PC-3 (cell line): ENCODE measurements at regions not wholly inside any gene's neighbourhood (a gene's known extent, or its start where the extent isn't known, plus 50 kb on each side); places are given as distances from the start of the nearest gene placed in this dataset.

Experiments
- ATAC-seq: fragments of 200-7000 bp; cut with Tn5 transposase; 2 replicates; pipeline ENCODE4 v1.9.1; 2020; ENCODE audit warnings: mild to moderate bottlenecking, moderate library complexity
- BruUV-seq: library from RNA; stranded (reverse); fragments of 400-500 nt; replicated peaks from 2 replicates; lab custom pipeline; 2021; lab: Mats Ljungman, UMichigan
- CTCF ChIA-PET: fragments of 300-600 bp; sonication (Branson Sonifier 250); formaldehyde crosslinking; loops from one replicate; lab custom pipeline; 2022; ENCODE audit warnings: antibody characterized with exemption; lab: Charles Lee
- POLR2A ChIA-PET: fragments of 300-600 bp; sonication (Branson Sonifier 250); formaldehyde crosslinking; loops from one replicate; lab custom pipeline; 2022; ENCODE audit warnings: antibody characterized with exemption; ENCODE audit not compliant: unreplicated experiment; lab: Charles Lee
- DNase-seq: peaks from one replicate; pipeline ENCODE4 v3.0.0-alpha.2; 2015
- H2AFZ ChIP-seq: fragments of 300-600 bp; sonication (generic); 2 replicates; pipeline ENCODE4 v1.6.0; 2016; ENCODE audit warnings: antibody characterized with exemption, low read length
- H3F3A ChIP-seq: fragments of 300-600 bp; sonication (generic); one replicate; pipeline ENCODE4 v1.6.0; 2017; ENCODE audit warnings: antibody characterized with exemption, low read length, control low read depth, mild to moderate bottlenecking; ENCODE audit not compliant: unreplicated experiment
- H3K27ac ChIP-seq: fragments of 300-600 bp; sonication (generic); 2 replicates; pipeline ENCODE4 v1.5.1; 2016; ENCODE audit warnings: mild to moderate bottlenecking, low read length
- H3K27me3 ChIP-seq: fragments of 300-600 bp; sonication (generic); 2 replicates; pipeline ENCODE4 v1.6.1; 2016; ENCODE audit warnings: low read length, mixed read lengths
- H3K36me3 ChIP-seq: fragments of 300-600 bp; sonication (generic); 2 replicates; pipeline ENCODE4 v1.6.1; 2016; ENCODE audit warnings: low read depth, mixed run types, low read length, mixed read lengths
- H3K4me1 ChIP-seq: fragments of 300-600 bp; sonication (generic); 2 replicates; pipeline ENCODE4 v1.5.1; 2016; ENCODE audit warnings: low read length; ENCODE audit not compliant: insufficient read depth
- H3K4me2 ChIP-seq: fragments of 300-600 bp; sonication (generic); 2 replicates; pipeline ENCODE4 v1.6.0; 2016; ENCODE audit warnings: low read length
- H3K4me3 ChIP-seq: fragments of 300-600 bp; sonication (generic); 2 replicates; pipeline ENCODE4 v1.5.1; 2016; ENCODE audit warnings: mild to moderate bottlenecking, low read length, mixed read lengths
- H3K79me2 ChIP-seq: fragments of 300-600 bp; sonication (generic); 2 replicates; pipeline ENCODE4 v1.6.1; 2017; ENCODE audit warnings: low read length, mixed read lengths
- H3K9ac ChIP-seq: fragments of 300-600 bp; sonication (generic); 2 replicates; pipeline ENCODE4 v1.6.0; 2016; ENCODE audit warnings: mild to moderate bottlenecking, low read length
- H3K9me2 ChIP-seq: fragments of 300-600 bp; sonication (generic); replicated peaks from 2 replicates; pipeline ENCODE4 v1.6.1; 2016; ENCODE audit warnings: mixed run types, low read length, mixed read lengths
- H3K9me3 ChIP-seq: fragments of 300-600 bp; sonication (generic); 2 replicates; pipeline ENCODE4 v1.6.1; 2016; ENCODE audit warnings: low read length, mixed read lengths
- H4K20me1 ChIP-seq: fragments of 300-600 bp; sonication (generic); 2 replicates; pipeline ENCODE4 v1.6.1; 2016; ENCODE audit warnings: low read length, mixed read lengths
- EZH2 ChIP-seq: fragments of 300-600 bp; sonication (generic); IDR thresholded peaks from one replicate; pipeline ENCODE4 v1.6.1; 2017; ENCODE audit warnings: antibody characterized with exemption, mild to moderate bottlenecking, low read length; ENCODE audit not compliant: unreplicated experiment
- EZH2phosphoT487 ChIP-seq: fragments of 300-600 bp; sonication (generic); IDR thresholded peaks from 2 replicates; pipeline ENCODE4 v1.6.1; 2018; ENCODE audit warnings: mild to moderate bottlenecking, antibody characterized with exemption, low read length, borderline replicate concordance
- intact Hi-C: fragments of 100-400 bp; cut with micrococcal nuclease; formaldehyde crosslinking; loops from 2 replicates; pipeline ENCODE4 v1.9.0; 2023
- TF ChIP-seq, protein P1 (sequence below): fragments of 300-600 bp; sonication (generic); conservative IDR thresholded peaks from 2 replicates; pipeline ENCODE4 v1.5.1; 2017; ENCODE audit warnings: antibody characterized with exemption, low read depth, mild to moderate bottlenecking, low read length

DNA sequence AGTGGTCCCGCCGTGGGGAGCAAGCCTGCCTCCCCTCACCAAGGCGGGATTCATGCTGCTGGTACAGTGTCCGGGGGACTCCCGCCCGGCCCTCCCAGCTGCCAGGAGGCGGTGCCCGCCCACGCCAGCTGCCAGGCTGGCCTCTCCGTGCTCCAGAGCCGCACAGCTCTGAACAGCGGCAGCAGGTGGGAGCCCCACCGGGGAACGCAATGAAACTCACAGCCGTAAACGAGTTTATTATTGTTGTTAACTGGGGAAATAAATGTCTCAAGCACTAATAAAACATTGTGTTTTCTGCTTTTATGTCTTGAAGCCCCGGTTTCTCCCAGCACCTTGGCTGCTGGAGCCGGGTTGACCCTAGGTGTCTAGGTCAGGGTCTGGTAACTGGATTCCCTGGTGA, 317.7 kb upstream of the TLE3 start:
- Histone ChIP-seq H3K4me3 (no peak overlapping the region), H3K4me1 (no peaks in the 10 kb centered on the region), H3K9ac (no peak overlapping the region), H3F3A (no peaks in the 10 kb centered on the region), H3K9me3 (no peaks in the 10 kb centered on the region), H4K20me1 (no peaks in the 10 kb centered on the region), H3K36me3 (no peaks in the 10 kb centered on the region), H3K27me3 (peaks cover 24% of the 10 kb centered on the region), H3K27ac (no peak overlapping the region), H2AFZ (no peak overlapping the region), H3K79me2 (no peaks in the 10 kb centered on the region), H3K9me2 (no peaks in the 10 kb centered on the region), H3K4me2 (no peak overlapping the region)
- intact Hi-C loops: no loop called here
- no peak for ATAC-seq
- POLR2A ChIA-PET: no interaction called here
- DNase-seq: no peak
- CTCF ChIA-PET: no interaction called here
- BruUV-seq: no TSS peak
- TF ChIP-seq, protein P1, sequence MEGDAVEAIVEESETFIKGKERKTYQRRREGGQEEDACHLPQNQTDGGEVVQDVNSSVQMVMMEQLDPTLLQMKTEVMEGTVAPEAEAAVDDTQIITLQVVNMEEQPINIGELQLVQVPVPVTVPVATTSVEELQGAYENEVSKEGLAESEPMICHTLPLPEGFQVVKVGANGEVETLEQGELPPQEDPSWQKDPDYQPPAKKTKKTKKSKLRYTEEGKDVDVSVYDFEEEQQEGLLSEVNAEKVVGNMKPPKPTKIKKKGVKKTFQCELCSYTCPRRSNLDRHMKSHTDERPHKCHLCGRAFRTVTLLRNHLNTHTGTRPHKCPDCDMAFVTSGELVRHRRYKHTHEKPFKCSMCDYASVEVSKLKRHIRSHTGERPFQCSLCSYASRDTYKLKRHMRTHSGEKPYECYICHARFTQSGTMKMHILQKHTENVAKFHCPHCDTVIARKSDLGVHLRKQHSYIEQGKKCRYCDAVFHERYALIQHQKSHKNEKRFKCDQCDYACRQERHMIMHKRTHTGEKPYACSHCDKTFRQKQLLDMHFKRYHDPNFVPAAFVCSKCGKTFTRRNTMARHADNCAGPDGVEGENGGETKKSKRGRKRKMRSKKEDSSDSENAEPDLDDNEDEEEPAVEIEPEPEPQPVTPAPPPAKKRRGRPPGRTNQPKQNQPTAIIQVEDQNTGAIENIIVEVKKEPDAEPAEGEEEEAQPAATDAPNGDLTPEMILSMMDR: no peak
- TF ChIP-seq EZH2 (no peak), EZH2phosphoT487 (no peak)

DNA sequence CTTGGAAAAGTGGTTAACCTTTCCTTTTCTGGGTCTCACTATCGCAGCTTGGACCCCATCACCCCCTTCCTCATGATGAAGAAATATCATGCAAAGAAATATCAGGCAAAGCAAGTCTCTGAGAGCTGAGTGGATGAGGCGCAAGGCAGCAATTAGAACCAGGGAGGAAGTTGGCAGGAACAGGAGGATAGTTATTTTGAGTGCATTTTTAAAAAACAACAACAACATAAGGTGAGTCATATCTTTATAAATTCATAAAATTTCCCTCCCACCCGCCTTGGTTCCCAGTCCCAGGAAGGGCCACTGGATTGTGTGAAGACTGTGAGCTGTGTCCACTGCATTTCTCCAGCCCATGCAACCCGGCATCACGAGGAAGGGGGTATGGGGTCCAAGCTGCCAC, 316.9 kb upstream of the TLE3 start:
- H3K27ac ChIP-seq: no peak overlapping the region
- ATAC-seq (no peak), DNase-seq (no peak)
- no peaks in the 10 kb centered on the region for H3K4me1 ChIP-seq
- ChIA-PET CTCF (no interaction called here), POLR2A (no interaction called here)
- intact Hi-C loops: no loop called here
- TF ChIP-seq EZH2phosphoT487 (no peak), EZH2 (no peak)
- TF ChIP-seq, protein P1: no peak
- no peak overlapping the region for H2AFZ ChIP-seq
- BruUV-seq: no TSS peak
- no peak overlapping the region for H3K9ac ChIP-seq
- H3K36me3 ChIP-seq: no peaks in the 10 kb centered on the region
- H3K27me3 ChIP-seq: peaks cover 24% of the 10 kb centered on the region
- H3K9me2 ChIP-seq: no peaks in the 10 kb centered on the region
- no peak overlapping the region for H3K4me2 ChIP-seq
- no peaks in the 10 kb centered on the region for H3K79me2 ChIP-seq
- H3F3A ChIP-seq: no peaks in the 10 kb centered on the region
- no peak overlapping the region for H3K4me3 ChIP-seq
- H3K9me3 ChIP-seq: no peaks in the 10 kb centered on the region
- no peaks in the 10 kb centered on the region for H4K20me1 ChIP-seq

DNA sequence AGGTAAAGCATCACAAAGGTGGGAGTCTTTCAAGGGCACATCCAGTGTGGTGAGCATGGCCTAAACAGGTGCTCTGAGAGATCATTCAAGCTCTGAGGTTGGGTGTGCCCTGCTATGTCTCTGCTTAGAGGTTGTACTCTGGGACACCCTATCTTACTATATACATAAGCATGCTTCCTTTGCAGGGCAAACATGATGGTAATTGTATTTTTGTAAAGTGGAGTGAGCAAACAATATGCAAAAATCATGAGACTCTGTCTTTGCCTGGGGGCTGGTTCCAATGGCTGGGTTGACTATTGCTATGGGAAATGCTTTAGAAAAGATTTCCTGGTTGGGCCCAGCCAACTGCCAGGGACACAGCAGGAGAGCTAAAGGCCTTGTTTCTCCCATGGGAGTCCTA, 315.1 kb upstream of the TLE3 start:
- no peak for ATAC-seq
- no TSS peak for BruUV-seq
- DNase-seq: no peak
- ChIA-PET CTCF (no interaction called here), POLR2A (no interaction called here)
- H3K36me3 ChIP-seq: no peaks in the 10 kb centered on the region
- peaks cover 5% of the 10 kb centered on the region; the same call in 1 of the 2 replicates for H3K27me3 ChIP-seq
- no peak overlapping the region for H3K9ac ChIP-seq
- TF ChIP-seq, protein P1: no peak
- TF ChIP-seq EZH2phosphoT487: no peak
- TF ChIP-seq EZH2: no peak
- H3K4me1 ChIP-seq: no peaks in the 10 kb centered on the region
- H3F3A ChIP-seq: no peaks in the 10 kb centered on the region
- H2AFZ ChIP-seq: no peak overlapping the region
- no peaks in the 10 kb centered on the region for H3K9me3 ChIP-seq
- H3K79me2 ChIP-seq: no peaks in the 10 kb centered on the region
- H4K20me1 ChIP-seq: no peaks in the 10 kb centered on the region
- no peaks in the 10 kb centered on the region for H3K9me2 ChIP-seq
- H3K4me3 ChIP-seq: no peak overlapping the region
- intact Hi-C loops: no loop called here
- no peak overlapping the region for H3K27ac ChIP-seq
- no peak overlapping the region for H3K4me2 ChIP-seq
